ENCODE measurements at regions not wholly inside any gene's neighbourhood (a gene's known extent, or its start where the extent isn't known, plus 50 kb on each side); places are given as distances from the start of the nearest gene placed in this dataset.
"Not testable (repeated sequence)": the region's sequence is repeated elsewhere in the genome, so short reads cannot be mapped to it uniquely, and the experiment has no call there.

GRCh38 chr10:71088578-71088977, 123.8 kb upstream of the UNC5B start:
- TF ChIP-seq CTCF (IDR thresholded peaks at IDR 0.05 in 2 of 3, conservative IDR thresholded peaks at IDR 0.05 in 1 of 3; ENCODE audit: borderline replicate concordance in 1 of 3, insufficient read depth in 1 of 3, low read depth in 2 of 3, low read length in 2 of 3); SP1 (IDR thresholded peaks at IDR 0.05; ENCODE audit: low read depth); MAX (IDR thresholded peaks at IDR 0.05); REST (IDR thresholded peaks at IDR 0.05; ENCODE audit: low read depth); ZFX (IDR thresholded peaks at IDR 0.05); ATF3 (IDR thresholded peaks at IDR 0.05); POLR2A (IDR thresholded peaks at IDR 0.05; ENCODE audit: borderline replicate concordance, extremely low read depth, insufficient read depth, insufficient read length); EZH2 (IDR thresholded peaks at IDR 0.05); YY1 (IDR thresholded peaks at IDR 0.05; ENCODE audit: extremely low read depth, insufficient replicate concordance, low read depth, low read length); POLR2AphosphoS5 (IDR thresholded peaks at IDR 0.05; ENCODE audit: low read depth, low read length); JUND (IDR thresholded peaks at IDR 0.05); EZH2phosphoT487 (IDR thresholded peaks at IDR 0.05; ENCODE audit: borderline replicate concordance); SIN3A (IDR thresholded peaks at IDR 0.05; ENCODE audit: low read depth); CEBPB (IDR thresholded peaks at IDR 0.05; ENCODE audit: low read depth): not testable (repeated sequence)

Data from HCT116 (cell line).